Prostate gland (tissue), 2 donors: ENCODE measurements at regions not wholly inside any gene's neighbourhood (a gene's known extent, or its start where the extent isn't known, plus 50 kb on each side); places are given as distances from the start of the nearest gene placed in this dataset.

ENCODE experiments used
- DNase-seq: peaks from one replicate; pipeline ENCODE4 v3.0.0-alpha.2; 2019; ENCODE audit warnings: low spot score
- H3K27ac ChIP-seq, 2 donors: fragments of 200-600 bp; sonication (generic); 2 replicates each; pipeline ENCODE4 v1.5.1; 2017 to 2019
- H3K27me3 ChIP-seq: fragments of 200-600 bp; sonication (generic); replicated peaks from 2 replicates; pipeline ENCODE4 v1.5.1; 2019; ENCODE audit not compliant: insufficient read depth
- H3K36me3 ChIP-seq, 2 donors: fragments of 200-600 bp; sonication (generic); 1 replicate in 1 of 2; 2 replicates in 1 of 2; pipeline versions ENCODE4 v1.5.1 to v1.8.1; 2017 to 2019
- H3K4me1 ChIP-seq: fragments of 200-600 bp; sonication (generic); replicated peaks from 2 replicates; pipeline ENCODE4 v1.5.1; 2019
- H3K4me3 ChIP-seq, 2 donors: fragments of 200-600 bp; sonication (generic); 2 replicates each; pipeline ENCODE4 v1.5.1; 2017 to 2019
- H3K9me3 ChIP-seq: fragments of 200-600 bp; sonication (generic); 2 replicates; pipeline ENCODE4 v1.5.1; 2017
- POLR2A ChIP-seq: fragments of 450-650 bp; IDR thresholded peaks from one replicate; pipeline ENCODE4 v1.6.1; 2016; ENCODE audit warnings: antibody characterized with exemption, mild to moderate bottlenecking
- POLR2AphosphoS5 ChIP-seq: sonication (generic); formaldehyde crosslinking; IDR thresholded peaks from one replicate; pipeline ENCODE4 v1.6.1; 2017; ENCODE audit warnings: antibody characterized with exemption
- WGBS: methylation state at CpG from one replicate; pipeline ENCODE4 v1.1.5; 2018; 5-methylcytosine and 5-hydroxymethylcytosine counted together
- intact Hi-C: fragments of 100-400 bp; cut with DNase I; formaldehyde crosslinking; loops from one replicate; pipeline ENCODE4 v1.14.2; 2022
- TF ChIP-seq, protein P1 (sequence below), 4 experiments: fragments of 200-600 bp in 2 of 4; fragments of 450-650 bp in 2 of 4; sonication (generic) in 2 of 4; IDR thresholded peaks; 1 replicate in 3 of 4; 2 replicates in 1 of 4; pipeline ENCODE4 v1.5.1; 2016 to 2019; ENCODE audit warnings: antibody characterized with exemption in 4 of 4, mild to moderate bottlenecking in 2 of 4, moderate library complexity in 2 of 4

DNA sequence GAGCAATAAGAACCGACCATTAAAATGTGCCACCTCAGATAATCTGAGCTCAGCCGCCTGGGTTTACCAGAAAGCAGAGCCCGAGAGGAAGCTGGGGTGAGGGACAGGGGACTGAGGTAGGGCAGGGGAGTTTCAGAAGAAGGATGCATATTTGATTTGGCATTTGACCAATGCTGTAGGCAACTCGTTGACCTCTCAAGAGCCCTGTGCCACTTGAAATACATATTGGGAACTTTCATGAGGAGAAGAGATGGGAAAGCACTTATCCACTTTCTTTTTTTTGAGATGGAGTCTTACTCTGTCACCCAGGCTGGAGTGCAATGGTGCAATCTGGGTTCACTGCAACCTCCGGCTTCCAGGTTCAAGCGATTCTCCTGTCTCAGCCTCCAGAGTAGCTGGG, 148.4 kb upstream of the SPRED2 start:
- Histone ChIP-seq H3K4me3 (no peak overlapping the region), H3K27ac (no peak overlapping the region), H3K36me3 (no peaks in the 10 kb centered on the region), H3K27me3 (no peaks in the 10 kb centered on the region), H3K4me1 (no peaks in the 10 kb centered on the region), H3K9me3 (no peaks in the 10 kb centered on the region)
- no peak for TF ChIP-seq POLR2A
- intact Hi-C loops = no loop called here
- DNase-seq = no peak
- 91% methylated on average over 6 of the region's 6 CpGs for WGBS

DNA sequence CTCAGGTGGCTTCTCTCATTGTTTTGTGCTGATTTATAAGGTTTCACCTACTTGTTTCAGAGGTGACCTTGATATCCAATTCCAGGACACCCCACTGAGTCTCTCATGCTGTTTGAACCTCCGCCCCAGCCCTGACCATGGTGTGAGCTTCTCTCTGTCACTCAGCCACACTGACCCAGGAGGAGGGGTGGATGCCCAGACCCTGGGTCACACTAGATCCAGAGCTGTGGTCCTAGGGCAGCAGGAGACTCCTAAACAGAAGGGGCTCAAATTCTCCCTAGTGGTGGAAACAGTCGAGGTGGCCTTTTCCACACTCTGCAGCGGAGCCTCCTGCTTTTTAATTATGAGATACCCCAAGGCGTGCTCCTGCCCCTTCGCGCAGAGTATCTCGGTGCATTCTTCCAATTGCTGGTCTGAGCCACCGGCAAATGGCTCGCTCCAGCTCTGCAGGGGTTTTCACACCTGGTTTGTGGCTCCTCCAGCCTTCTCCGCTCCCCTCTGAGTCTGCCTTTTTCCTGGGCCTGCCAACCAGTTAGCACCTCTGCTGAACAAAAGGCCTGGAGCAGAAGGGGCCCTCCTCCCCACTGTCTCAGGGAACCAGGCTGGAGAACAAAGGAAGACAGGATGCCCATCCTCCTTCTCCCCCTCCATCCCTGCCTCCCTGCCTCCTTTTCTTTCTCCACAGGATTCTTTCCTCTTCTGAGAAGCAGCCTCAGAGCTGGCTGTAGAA, 147.3 kb upstream of the SPRED2 start:
- intact Hi-C loops = no loop called here
- H3K4me3 ChIP-seq = no peak overlapping the region
- TF ChIP-seq POLR2A = no peak
- TF ChIP-seq, protein P1, sequence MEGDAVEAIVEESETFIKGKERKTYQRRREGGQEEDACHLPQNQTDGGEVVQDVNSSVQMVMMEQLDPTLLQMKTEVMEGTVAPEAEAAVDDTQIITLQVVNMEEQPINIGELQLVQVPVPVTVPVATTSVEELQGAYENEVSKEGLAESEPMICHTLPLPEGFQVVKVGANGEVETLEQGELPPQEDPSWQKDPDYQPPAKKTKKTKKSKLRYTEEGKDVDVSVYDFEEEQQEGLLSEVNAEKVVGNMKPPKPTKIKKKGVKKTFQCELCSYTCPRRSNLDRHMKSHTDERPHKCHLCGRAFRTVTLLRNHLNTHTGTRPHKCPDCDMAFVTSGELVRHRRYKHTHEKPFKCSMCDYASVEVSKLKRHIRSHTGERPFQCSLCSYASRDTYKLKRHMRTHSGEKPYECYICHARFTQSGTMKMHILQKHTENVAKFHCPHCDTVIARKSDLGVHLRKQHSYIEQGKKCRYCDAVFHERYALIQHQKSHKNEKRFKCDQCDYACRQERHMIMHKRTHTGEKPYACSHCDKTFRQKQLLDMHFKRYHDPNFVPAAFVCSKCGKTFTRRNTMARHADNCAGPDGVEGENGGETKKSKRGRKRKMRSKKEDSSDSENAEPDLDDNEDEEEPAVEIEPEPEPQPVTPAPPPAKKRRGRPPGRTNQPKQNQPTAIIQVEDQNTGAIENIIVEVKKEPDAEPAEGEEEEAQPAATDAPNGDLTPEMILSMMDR (IDR thresholded peaks at IDR 0.05) = no peak
- TF ChIP-seq POLR2AphosphoS5 = no peak
- no peaks in the 10 kb centered on the region for H3K27me3 ChIP-seq
- no peaks in the 10 kb centered on the region for H3K4me1 ChIP-seq
- H3K9me3 ChIP-seq = no peaks in the 10 kb centered on the region
- no peak for DNase-seq
- no peaks in the 10 kb centered on the region for H3K36me3 ChIP-seq
- WGBS = 79% methylated on average over 9 of the region's 10 CpGs
- H3K27ac ChIP-seq = no peak overlapping the region

DNA sequence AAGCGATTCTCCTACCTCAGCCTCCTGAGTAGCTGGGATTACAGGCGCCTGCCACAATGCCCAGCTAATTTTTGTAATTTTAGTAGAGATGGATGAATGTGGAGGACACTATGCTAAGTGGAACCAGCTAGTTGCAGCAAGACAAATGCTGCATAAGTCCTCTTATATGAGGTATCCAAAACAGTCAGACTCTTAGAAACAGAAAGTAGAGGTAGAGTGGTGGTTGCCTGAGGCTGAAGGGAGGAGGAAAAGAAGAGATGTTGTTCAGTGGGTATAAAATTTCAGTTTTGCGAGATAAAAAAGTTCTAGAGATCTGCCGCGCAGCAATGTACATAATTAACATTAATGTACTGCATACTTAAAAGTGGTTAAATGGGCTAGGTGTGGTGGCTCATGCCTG, 145.3 kb upstream of the SPRED2 start:
- no peak overlapping the region for H3K27ac ChIP-seq
- no peaks in the 10 kb centered on the region for H3K36me3 ChIP-seq
- no peaks in the 10 kb centered on the region for H3K27me3 ChIP-seq
- DNase-seq = no peak
- no peaks in the 10 kb centered on the region for H3K4me1 ChIP-seq
- H3K4me3 ChIP-seq = no peak overlapping the region
- intact Hi-C loops = no loop called here
- TF ChIP-seq POLR2AphosphoS5 (no peak), POLR2A (no peak)
- TF ChIP-seq, protein P1 (IDR thresholded peaks at IDR 0.05) = no peak
- no peaks in the 10 kb centered on the region for H3K9me3 ChIP-seq
- 89% methylated on average over 5 of the region's 5 CpGs for WGBS

DNA sequence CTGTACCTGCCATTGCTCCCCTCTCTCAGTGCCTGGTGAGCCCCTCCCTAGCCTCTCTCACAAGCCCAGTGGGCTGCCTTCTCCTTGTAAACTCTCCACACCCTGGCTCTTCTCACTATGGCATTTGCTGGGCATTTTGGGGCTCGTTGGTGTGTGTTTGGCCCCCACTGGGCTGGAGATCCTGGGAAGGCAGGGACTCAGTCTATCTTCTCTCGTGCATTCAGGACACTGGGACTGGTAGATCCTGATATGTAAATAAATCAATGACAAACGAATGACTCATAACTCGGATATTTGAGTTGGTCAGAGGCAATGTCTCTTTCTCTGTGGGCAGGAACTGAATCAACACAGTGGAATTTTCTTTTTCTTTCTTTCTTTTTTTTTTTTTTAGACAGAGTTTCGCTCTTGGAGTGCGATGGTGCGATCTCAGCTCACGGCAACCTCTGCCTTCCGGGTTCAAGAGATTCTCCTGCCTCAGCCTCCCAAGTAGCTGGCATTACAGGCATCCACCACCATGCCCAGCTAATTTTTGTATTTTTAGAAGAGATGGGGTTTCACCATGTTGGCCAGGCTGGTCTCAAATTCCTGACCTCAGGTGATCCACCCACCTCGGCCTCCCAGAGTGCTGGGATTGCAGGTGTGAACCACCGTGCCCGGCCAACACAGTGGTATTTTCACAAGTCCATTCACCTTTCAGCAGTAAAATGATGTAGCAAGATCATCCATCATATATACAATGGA, 144.6 kb upstream of the SPRED2 start:
- intact Hi-C loops = no loop called here
- Histone ChIP-seq H3K36me3 (no peaks in the 10 kb centered on the region), H3K9me3 (no peaks in the 10 kb centered on the region), H3K4me3 (no peak overlapping the region), H3K4me1 (no peaks in the 10 kb centered on the region), H3K27ac (no peak overlapping the region), H3K27me3 (no peaks in the 10 kb centered on the region)
- WGBS = 47% methylated on average over 12 of the region's 12 CpGs
- TF ChIP-seq POLR2A (no peak), POLR2AphosphoS5 (peak; percentile 79)
- TF ChIP-seq, protein P1 (IDR thresholded peaks at IDR 0.05) = no peak
- peak; percentile 36 for DNase-seq

DNA sequence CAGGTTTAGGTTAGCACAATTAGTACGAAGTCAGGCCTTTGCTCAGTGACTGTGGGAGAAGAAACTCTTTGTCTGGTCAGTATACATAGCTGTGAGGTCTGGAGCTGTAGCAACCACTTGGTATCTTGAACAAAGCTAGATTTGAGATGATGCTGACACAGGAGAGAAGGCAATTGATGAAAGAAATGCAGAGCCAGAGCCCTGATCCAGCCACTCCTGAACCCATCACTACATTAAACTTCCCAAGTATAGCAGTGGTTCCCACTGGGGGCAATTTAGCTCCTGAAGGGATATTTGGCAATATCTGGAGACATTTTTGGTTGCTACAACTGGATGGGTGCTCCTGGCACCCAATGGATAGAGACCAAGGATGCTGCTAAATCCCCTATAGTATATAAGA, 143.9 kb upstream of the SPRED2 start:
- TF ChIP-seq, protein P1 (IDR thresholded peaks at IDR 0.05) = no peak
- TF ChIP-seq POLR2A (no peak), POLR2AphosphoS5 (no peak)
- Histone ChIP-seq H3K27me3 (no peaks in the 10 kb centered on the region), H3K4me3 (no peak overlapping the region), H3K27ac (no peak overlapping the region), H3K9me3 (no peaks in the 10 kb centered on the region), H3K36me3 (no peaks in the 10 kb centered on the region), H3K4me1 (no peaks in the 10 kb centered on the region)
- 100% methylated on average over 1 of the region's 1 CpG for WGBS
- intact Hi-C loops = no loop called here
- no peak for DNase-seq
